OCI-LY7 (cell line): ENCODE measurements at regions not wholly inside any gene's neighbourhood (a gene's known extent, or its start where the extent isn't known, plus 50 kb on each side); places are given as distances from the start of the nearest gene placed in this dataset.

Experiments used
- BruUV-seq: library from RNA; stranded (reverse); fragments of 400-500 nt; replicated peaks from 2 replicates; lab custom pipeline; 2021; lab: Mats Ljungman, UMichigan
- CTCF ChIA-PET: fragments of 300-600 bp; sonication (Branson Sonifier 250); formaldehyde crosslinking; loops from one replicate; lab custom pipeline; 2022; ENCODE audit warnings: antibody characterized with exemption; ENCODE audit not compliant: unreplicated experiment; lab: Charles Lee
- POLR2A ChIA-PET: fragments of 300-600 bp; sonication (Branson Sonifier 250); formaldehyde crosslinking; loops from one replicate; lab custom pipeline; 2022; ENCODE audit warnings: antibody characterized with exemption; lab: Charles Lee
- DNase-seq: peaks from one replicate; pipeline ENCODE4 v3.0.0-alpha.2; 2015; ENCODE audit warnings: low spot score
- H2AFZ ChIP-seq: fragments of 200-600 bp; sonication (generic), shearing (Covaris generic); 2 replicates; pipeline ENCODE4 v1.6.1; 2014; ENCODE audit warnings: mild to moderate bottlenecking, antibody characterized with exemption, low read length, moderate library complexity
- H3K27ac ChIP-seq: fragments of 200-600 bp; sonication (generic); 2 replicates; pipeline ENCODE4 v1.5.1; 2014; ENCODE audit warnings: mixed run types, low read depth, mild to moderate bottlenecking, moderate library complexity, low read length, inconsistent platforms; ENCODE audit not compliant: poor library complexity, severe bottlenecking
- H3K36me3 ChIP-seq: fragments of 200-600 bp; sonication (generic); 2 replicates; pipeline ENCODE4 v1.6.1; 2014; ENCODE audit warnings: mild to moderate bottlenecking, antibody characterized with exemption, low read length, moderate library complexity, mixed read lengths; ENCODE audit not compliant: insufficient read depth
- H3K4me1 ChIP-seq: fragments of 200-600 bp; sonication (generic); 2 replicates; pipeline ENCODE4 v1.5.1; 2014; ENCODE audit warnings: mild to moderate bottlenecking, low read length; ENCODE audit not compliant: insufficient read depth, poor library complexity, severe bottlenecking
- H3K4me2 ChIP-seq: fragments of 200-600 bp; sonication (generic); 2 replicates; pipeline ENCODE4 v1.6.1; 2014; ENCODE audit warnings: mild to moderate bottlenecking, low read length
- H3K4me3 ChIP-seq: fragments of 200-600 bp; sonication (generic); 2 replicates; pipeline ENCODE4 v1.5.1; 2014; ENCODE audit warnings: mild to moderate bottlenecking, low read depth, low read length; ENCODE audit not compliant: poor library complexity, severe bottlenecking
- H3K79me2 ChIP-seq: fragments of 200-600 bp; sonication (generic); 2 replicates; pipeline ENCODE4 v1.6.1; 2016; ENCODE audit warnings: low read depth, mild to moderate bottlenecking, low read length, moderate library complexity, mixed read lengths; ENCODE audit not compliant: insufficient read depth
- H3K9me2 ChIP-seq: fragments of 200-600 bp; sonication (generic); 2 replicates; pipeline ENCODE4 v1.6.1; 2016; ENCODE audit warnings: mild to moderate bottlenecking, low read length, mixed read lengths; ENCODE audit not compliant: insufficient read depth
- H3K9me3 ChIP-seq: fragments of 200-600 bp; sonication (generic); 2 replicates; pipeline ENCODE4 v1.6.1; 2014; ENCODE audit warnings: mild to moderate bottlenecking, mixed run types, low read length, mixed read lengths
- H4K20me1 ChIP-seq: fragments of 200-600 bp; sonication (generic); 2 replicates; pipeline ENCODE4 v1.6.1; 2014; ENCODE audit warnings: mild to moderate bottlenecking, antibody characterized with exemption, low read length, moderate library complexity, mixed read lengths; ENCODE audit not compliant: insufficient read depth
- CTCF ChIP-seq: fragments of 200-600 bp; sonication (generic); conservative IDR thresholded peaks from 2 replicates; pipeline ENCODE4 v1.5.1; 2014; ENCODE audit warnings: mild to moderate bottlenecking, antibody characterized with exemption, low read length, moderate library complexity, mixed read lengths
- EZH2phosphoT487 ChIP-seq: fragments of 200-600 bp; sonication (generic); IDR thresholded peaks from 2 replicates; pipeline ENCODE4 v1.6.1; 2018; ENCODE audit warnings: low read depth, borderline replicate concordance, mild to moderate bottlenecking, mixed run types, antibody characterized with exemption, low read length, moderate library complexity, mixed read lengths
- intact Hi-C: fragments of 100-400 bp; cut with micrococcal nuclease; formaldehyde crosslinking; loops from one replicate; pipeline ENCODE4 v1.10.0; 2022; ENCODE audit not compliant: unreplicated experiment

- ChIA-PET POLR2A (no interaction called here), CTCF (no interaction called here)
- Histone ChIP-seq H3K9me3 (no peaks in the 10 kb centered on the region), H3K9me2 (no peaks in the 10 kb centered on the region), H3K36me3 (no peaks in the 10 kb centered on the region), H3K27ac (no peak overlapping the region), H3K79me2 (no peaks in the 10 kb centered on the region), H4K20me1 (no peaks in the 10 kb centered on the region), H2AFZ (no peak overlapping the region), H3K4me2 (no peak overlapping the region), H3K4me1 (no peaks in the 10 kb centered on the region), H3K4me3 (no peak overlapping the region)
- no peak for TF ChIP-seq CTCF
- TF ChIP-seq EZH2phosphoT487: no peak
- no TSS peak for BruUV-seq
- no peak for DNase-seq
- intact Hi-C loops: no loop called here
Observed at GRCh38 chr22:48534395-48534958, 1293.2 kb downstream of the BRD1 start.

- no TSS peak for BruUV-seq
- H4K20me1 ChIP-seq: no peaks in the 10 kb centered on the region
Observed at GRCh38 chr22:48532986-48533385, 1294.7 kb downstream of the BRD1 start.

More at GRCh38 chr22:48532986-48533385, 1294.7 kb downstream of the BRD1 start:
- no peak for TF ChIP-seq CTCF
- TF ChIP-seq EZH2phosphoT487: no peak
- Histone ChIP-seq H2AFZ (no peak overlapping the region), H3K27ac (no peak overlapping the region), H3K9me2 (no peaks in the 10 kb centered on the region), H3K4me2 (no peak overlapping the region), H3K36me3 (no peaks in the 10 kb centered on the region), H3K4me3 (no peak overlapping the region), H3K79me2 (no peaks in the 10 kb centered on the region), H3K4me1 (no peaks in the 10 kb centered on the region), H3K9me3 (no peaks in the 10 kb centered on the region)
- ChIA-PET CTCF (no interaction called here), POLR2A (no interaction called here)
- intact Hi-C loops: no loop called here
- DNase-seq: no peak
